ENCODE measurements at regions not wholly inside any gene's neighbourhood (a gene's known extent, or its start where the extent isn't known, plus 50 kb on each side); places are given as distances from the start of the nearest gene placed in this dataset.

- no peak for DNase-seq
- intact Hi-C loops (cut with micrococcal nuclease; ENCODE audit: unreplicated experiment), result no loop called here
- Histone ChIP-seq H3K4me1 (replicated peaks; ENCODE audit: insufficient read depth) (no peaks in the 10 kb centered on the region), H3K9me2 (ENCODE audit: insufficient read depth) (no peaks in the 10 kb centered on the region), H3F3A (ENCODE audit: insufficient read depth, low read depth) (no peaks in the 10 kb centered on the region), H3K9me3 (ENCODE audit: insufficient read depth, low read depth) (no peaks in the 10 kb centered on the region), H3K4me3 (no peak overlapping the region), H3K4me2 (no peak overlapping the region), H2AFZ (no peak overlapping the region), H3K27ac (no peak overlapping the region), H3K27me3 (ENCODE audit: insufficient read depth, low read depth) (peaks cover 56% of the 10 kb centered on the region), H4K20me1 (ENCODE audit: insufficient read depth) (no peaks in the 10 kb centered on the region), H3K79me2 (ENCODE audit: low read depth) (no peaks in the 10 kb centered on the region), H3K36me3 (ENCODE audit: low read depth) (no peaks in the 10 kb centered on the region)
- ChIA-PET POLR2A (ENCODE audit: unreplicated experiment) (no interaction called here), CTCF (no interaction called here)
- TF ChIP-seq EZH2 (IDR thresholded peaks at IDR 0.05; ENCODE audit: low read depth) (no peak), CTCF (conservative IDR thresholded peaks at IDR 0.05) (no peak)
- BruUV-seq (replicated peaks), result no TSS peak
Measured at GRCh38 chr12:4176168-4176567, 97.4 kb upstream of the CCND2 start.

- BruUV-seq (replicated peaks), result no TSS peak
- no peaks in the 10 kb centered on the region for H3K79me2 ChIP-seq (ENCODE audit: low read depth)
- TF ChIP-seq CTCF (conservative IDR thresholded peaks at IDR 0.05) (no peak), EZH2 (IDR thresholded peaks at IDR 0.05; ENCODE audit: low read depth) (no peak)
- no peaks in the 10 kb centered on the region for H3K9me2 ChIP-seq (ENCODE audit: insufficient read depth)
- ChIA-PET POLR2A (ENCODE audit: unreplicated experiment) (no interaction called here), CTCF (no interaction called here)
- no peak overlapping the region for H3K4me3 ChIP-seq
- H3K27me3 ChIP-seq (ENCODE audit: insufficient read depth, low read depth), result peaks cover 68% of the 10 kb centered on the region
- no peaks in the 10 kb centered on the region for H3K4me1 ChIP-seq (replicated peaks; ENCODE audit: insufficient read depth)
- no peak overlapping the region for H3K4me2 ChIP-seq
- H3K27ac ChIP-seq, result no peak overlapping the region
- no peak for DNase-seq
- intact Hi-C loops (cut with micrococcal nuclease; ENCODE audit: unreplicated experiment), result no loop called here
- no peaks in the 10 kb centered on the region for H4K20me1 ChIP-seq (ENCODE audit: insufficient read depth)
- H3F3A ChIP-seq (ENCODE audit: insufficient read depth, low read depth), result no peaks in the 10 kb centered on the region
- H3K36me3 ChIP-seq (ENCODE audit: low read depth), result no peaks in the 10 kb centered on the region
- H3K9me3 ChIP-seq (ENCODE audit: insufficient read depth, low read depth), result no peaks in the 10 kb centered on the region
- no peak overlapping the region for H2AFZ ChIP-seq
Measured at GRCh38 chr12:4174417-4174816, 99.1 kb upstream of the CCND2 start.

- no peaks in the 10 kb centered on the region for H3K9me3 ChIP-seq (ENCODE audit: insufficient read depth, low read depth)
- no peaks in the 10 kb centered on the region for H3K36me3 ChIP-seq (ENCODE audit: low read depth)
- no peak overlapping the region for H3K27ac ChIP-seq
- no peaks in the 10 kb centered on the region for H4K20me1 ChIP-seq (ENCODE audit: insufficient read depth)
- H3K4me3 ChIP-seq, result no peak overlapping the region
- POLR2A ChIA-PET (ENCODE audit: unreplicated experiment), result no interaction called here
- no peaks in the 10 kb centered on the region for H3K4me1 ChIP-seq (replicated peaks; ENCODE audit: insufficient read depth)
- no peak overlapping the region for H2AFZ ChIP-seq
- BruUV-seq (replicated peaks), result no TSS peak
- H3K79me2 ChIP-seq (ENCODE audit: low read depth), result no peaks in the 10 kb centered on the region
- DNase-seq, result no peak
- TF ChIP-seq CTCF (conservative IDR thresholded peaks at IDR 0.05) (no peak), EZH2 (IDR thresholded peaks at IDR 0.05; ENCODE audit: low read depth) (no peak)
- no peaks in the 10 kb centered on the region for H3K9me2 ChIP-seq (ENCODE audit: insufficient read depth)
- H3K27me3 ChIP-seq (ENCODE audit: insufficient read depth, low read depth), result peaks cover 59% of the 10 kb centered on the region
- intact Hi-C loops (cut with micrococcal nuclease; ENCODE audit: unreplicated experiment), result no loop called here
- no peaks in the 10 kb centered on the region for H3F3A ChIP-seq (ENCODE audit: insufficient read depth, low read depth)
- no peak overlapping the region for H3K4me2 ChIP-seq
- CTCF ChIA-PET, result no interaction called here
Measured at GRCh38 chr12:4172999-4173398, 100.6 kb upstream of the CCND2 start.

All from PC-9 (cell line).